HG03139 (cell line): ENCODE measurements at regions not wholly inside any gene's neighbourhood (a gene's known extent, or its start where the extent isn't known, plus 50 kb on each side); places are given as distances from the start of the nearest gene placed in this dataset.

Source experiments
- ATAC-seq: cut with Tn5 transposase; IDR thresholded peaks from one replicate; pipeline ENCODE4 v1.9.1; 2021; ENCODE audit not compliant: unreplicated experiment

DNA sequence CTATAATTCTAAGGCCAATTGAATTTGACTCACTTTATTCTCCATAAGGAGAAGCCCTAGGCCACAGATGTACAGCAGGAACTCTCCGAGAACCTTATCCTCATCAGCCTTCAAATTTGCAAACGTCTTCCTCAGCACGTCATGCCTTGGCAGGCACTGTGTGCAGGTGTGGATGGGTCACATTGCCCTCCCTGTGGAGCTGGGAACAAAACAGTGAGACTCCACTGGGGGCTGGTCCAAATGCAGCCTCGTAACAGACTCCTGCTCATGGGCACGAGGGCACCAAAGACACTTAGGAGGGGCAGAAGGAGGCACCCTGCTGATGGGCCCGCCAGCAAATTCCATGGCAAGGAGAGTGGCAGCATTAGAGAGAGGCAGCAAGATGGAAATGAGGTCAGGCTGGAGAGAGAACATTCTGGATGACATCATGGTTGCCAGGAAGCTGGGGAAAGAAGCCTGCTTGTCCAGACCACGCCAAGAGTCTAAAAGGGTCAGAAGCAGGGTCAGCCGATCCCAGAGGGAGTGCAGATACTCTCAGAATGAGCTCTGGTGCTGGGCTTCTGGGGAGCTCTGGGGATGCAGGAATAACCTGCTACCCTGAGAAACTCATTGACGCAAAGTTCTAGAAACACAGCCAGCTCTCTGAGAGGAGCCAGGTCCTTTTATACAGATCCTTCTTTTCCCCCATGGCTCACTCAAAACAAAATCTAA lies 242.2 kb downstream of the B3GLCT start:
- no peak for ATAC-seq

DNA sequence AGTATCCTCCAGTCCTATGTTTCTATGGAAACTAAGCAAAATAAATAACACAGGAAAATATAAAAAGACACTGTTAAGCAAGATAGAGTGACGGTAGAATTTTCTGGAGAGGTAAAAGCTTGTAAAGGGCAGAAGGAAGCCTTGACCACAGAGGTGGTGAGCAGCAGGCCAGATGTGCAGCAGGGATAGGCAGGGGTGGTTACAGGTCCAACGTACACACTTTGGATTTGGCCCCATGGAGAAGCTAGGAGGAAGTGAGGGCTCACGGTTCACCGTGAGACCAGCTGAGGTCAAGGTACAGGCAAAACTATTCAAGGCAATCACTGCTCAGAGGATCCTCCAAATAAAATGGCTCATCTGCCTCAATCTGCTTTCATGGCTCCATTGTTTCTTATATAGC lies 242.8 kb downstream of the B3GLCT start:
- ATAC-seq = no peak

DNA sequence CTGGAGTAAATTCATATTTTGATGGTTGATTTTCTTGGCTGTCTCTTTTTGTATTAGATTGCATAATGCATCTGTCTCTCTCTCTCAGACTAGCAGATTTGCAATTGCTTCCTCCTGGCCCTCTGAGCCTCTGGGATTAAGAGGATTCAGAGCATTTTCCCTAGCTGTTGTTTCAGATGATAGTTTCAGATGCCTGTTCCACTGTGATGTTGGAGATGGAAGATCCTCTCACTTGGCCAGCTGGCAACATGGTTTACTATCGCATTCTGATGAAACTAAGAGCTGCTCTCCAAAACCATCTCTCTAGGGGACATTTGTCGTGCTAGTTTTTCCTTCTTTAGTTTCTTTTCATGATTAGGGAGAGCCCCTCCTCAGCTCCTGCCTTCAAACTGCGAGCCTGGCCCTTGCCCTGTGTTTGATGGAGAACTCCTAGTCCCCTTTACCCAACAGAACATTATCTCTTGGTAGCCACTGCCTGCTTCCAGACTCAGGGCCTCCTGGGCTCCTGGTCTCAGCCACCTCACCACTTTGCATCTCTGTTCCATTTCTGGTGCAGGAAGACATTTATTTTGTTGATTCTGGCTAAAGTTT lies 244.6 kb downstream of the B3GLCT start:
- no peak for ATAC-seq

DNA sequence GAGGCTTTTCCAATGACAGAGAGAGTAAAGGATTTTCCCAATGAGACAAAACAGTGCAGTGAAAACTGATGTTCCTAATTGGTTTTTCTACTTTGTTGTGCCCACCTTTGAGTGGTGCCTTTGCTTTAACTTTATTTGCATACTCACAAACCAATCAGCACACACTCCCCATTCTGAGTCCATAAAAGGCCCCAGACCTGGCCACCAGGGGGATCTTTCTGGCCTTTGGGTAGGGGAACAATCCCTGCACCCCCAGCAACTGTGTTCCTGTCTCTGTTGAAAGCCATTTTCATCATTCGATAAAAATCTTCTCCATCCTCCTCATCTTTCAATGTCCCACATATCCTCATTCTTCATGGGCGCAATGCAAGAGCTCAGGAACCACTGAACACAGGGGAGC lies 252.8 kb downstream of the B3GLCT start:
- no peak for ATAC-seq

DNA sequence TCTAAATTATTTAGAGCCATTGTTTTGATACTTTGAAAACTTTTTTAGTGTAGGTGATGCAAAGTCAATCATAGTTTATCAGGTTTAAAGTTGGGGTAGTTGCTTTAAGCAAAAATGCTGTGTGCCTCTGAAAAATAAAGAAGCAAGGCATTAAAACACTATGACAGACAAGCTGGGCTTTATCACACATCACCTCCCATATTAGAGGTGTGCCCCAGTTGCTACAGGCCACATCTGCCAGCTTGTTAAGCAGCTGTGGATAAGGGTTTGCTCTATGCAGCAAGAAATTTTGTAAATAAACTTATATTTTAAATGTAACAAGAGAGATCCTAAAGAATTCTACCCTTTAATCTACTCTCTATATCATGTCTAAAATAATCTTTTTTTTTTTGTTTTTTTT lies 255.8 kb downstream of the B3GLCT start:
- ATAC-seq = no peak

DNA sequence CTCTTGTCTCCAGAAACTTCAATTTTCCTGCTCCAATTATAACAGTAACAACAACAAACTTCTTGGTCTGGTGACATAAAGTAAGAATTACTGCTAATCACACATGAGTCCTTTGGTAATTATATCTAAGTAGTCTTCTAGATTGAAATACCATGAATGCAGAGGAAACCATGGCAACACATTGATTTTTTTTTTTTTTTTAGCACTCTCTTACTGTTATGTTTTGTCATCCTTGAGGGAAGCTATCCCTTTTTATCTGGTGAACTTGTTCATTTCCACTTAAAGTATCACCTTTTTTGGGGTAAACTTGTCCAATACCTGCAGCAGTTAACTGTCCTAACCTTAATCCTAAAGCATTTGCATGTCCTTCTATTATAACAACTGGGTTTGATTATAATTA lies 256.3 kb downstream of the B3GLCT start:
- no peak for ATAC-seq

DNA sequence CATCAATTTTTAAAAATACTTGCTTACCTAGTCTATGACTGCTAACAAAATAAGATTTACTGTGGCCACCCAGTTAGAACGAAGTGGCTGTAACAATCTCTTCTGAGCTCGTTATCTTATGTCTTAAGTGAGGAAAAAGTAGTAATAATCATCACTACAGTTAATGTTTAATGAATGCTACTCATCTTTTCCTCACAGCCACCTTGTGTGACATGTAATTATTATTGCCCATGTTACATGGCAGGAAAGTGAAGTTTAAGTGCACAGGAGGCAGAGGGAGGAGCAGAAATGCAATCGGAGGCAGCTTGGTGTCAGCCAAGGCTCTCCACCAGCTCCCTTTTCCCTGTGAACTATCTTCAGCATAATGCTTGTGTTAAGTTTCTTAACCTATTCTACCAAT lies 260.3 kb downstream of the B3GLCT start:
- ATAC-seq = no peak

DNA sequence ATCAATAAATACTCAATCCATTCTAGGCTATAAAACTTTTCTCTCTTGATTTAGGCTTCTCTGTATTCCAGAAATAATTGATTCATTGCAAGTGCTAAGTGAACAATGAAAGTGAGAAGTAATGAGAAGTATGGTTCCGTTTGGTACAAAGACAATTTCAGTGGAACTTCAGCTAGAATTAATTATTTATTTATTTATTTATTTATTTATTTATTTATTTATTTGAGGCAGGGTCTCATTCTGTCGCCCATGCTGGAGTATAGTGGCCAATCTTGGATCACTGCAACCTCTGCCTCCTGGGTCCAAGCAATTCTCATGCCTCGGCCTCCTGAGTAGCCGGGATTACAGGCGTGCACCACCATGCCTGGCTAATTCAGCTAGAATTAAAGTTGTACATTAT lies 262.1 kb downstream of the B3GLCT start:
- ATAC-seq = no peak

DNA sequence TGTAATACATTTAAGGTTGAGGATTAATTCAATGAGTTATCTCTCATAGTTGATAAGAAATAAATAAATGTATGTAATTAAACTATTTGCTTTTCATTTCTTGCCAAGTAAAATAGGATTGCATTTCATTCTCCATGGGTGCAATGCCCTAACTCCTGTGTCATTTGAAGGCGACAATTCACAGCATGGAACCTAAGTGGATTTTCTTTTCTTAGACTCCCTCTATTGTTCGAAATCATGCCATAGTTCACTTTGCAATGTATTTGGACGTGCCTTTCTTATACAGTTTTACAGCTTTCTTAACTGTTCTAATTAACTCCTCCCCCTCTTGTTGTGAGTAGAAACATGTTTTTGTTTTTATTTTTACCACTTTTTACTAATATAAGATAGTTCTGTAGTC lies 263.0 kb downstream of the B3GLCT start:
- no peak for ATAC-seq

DNA sequence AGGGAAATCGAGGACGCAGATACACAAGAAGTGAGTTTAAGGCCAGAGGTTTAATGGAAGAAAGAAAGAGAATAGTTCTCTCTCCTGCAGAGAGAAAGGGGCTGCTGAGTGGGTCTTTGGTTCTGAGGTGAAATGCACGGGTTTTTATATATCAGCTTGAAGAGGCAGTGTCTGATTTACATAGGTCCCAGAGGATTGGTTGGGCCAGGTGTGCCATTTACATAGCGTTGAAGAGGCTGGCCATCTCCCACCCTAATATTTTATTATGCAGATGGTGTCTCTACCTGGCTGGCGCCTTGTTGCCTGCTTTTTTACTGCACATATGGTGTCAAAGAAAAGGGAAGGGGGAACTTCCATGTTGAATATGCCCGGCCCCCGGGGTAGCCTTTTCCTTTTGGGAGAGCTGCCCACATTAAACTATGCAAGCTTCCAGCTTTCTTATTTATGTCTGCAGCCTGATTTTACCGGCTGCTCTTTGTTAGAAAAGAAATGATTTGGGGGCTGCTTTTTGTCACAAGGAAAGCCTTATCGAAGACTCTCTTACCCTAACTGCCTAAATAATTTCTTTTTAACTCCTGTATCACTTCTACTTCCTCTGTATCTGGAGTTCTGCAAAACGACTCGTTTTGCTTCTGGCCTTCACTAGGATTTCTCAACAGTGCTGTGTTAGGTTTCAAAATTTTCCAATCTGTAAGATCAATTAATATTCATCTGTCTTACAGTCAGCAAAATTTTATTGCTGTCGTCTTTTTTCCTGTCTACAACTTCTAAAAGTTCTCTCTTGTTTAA lies 268.5 kb downstream of the B3GLCT start:
- no peak for ATAC-seq

DNA sequence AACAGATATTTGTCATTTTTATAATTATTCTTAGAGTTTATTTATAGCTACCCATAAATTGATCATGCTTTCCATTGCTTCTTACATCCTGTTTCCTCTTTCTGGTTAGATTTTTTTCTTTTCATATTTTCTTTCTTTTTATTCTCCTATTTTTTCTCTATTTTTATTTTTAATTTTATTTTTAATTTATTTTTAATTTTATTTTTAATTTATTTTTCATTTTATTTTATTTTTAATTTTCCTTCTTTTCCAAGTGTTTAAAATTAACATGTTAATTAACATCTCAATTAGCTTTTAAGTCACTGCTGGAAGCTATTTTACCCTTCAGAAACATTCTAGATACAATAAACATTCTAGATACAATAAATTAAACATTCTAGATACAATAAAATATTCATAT lies 269.6 kb downstream of the B3GLCT start:
- no peak for ATAC-seq

DNA sequence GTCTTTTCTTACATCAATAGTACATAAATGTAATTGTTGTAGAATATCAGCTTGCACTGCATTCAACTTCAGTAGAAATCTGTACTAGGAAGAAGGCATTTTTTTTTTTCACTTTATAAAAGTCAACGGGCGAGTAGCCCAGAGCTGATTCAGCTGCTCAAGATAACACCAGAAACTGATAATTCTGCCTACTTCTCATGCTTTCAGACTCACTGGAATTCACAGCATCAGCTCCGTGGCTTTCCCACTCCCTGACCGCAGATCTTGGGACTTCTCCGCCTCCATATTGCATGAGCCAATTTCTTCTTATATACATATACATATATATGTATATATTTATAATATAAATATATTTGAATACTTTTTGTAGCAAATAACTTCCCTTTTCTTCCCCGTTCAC lies 263.1 kb upstream of the RXFP2 start:
- ATAC-seq = no peak

DNA sequence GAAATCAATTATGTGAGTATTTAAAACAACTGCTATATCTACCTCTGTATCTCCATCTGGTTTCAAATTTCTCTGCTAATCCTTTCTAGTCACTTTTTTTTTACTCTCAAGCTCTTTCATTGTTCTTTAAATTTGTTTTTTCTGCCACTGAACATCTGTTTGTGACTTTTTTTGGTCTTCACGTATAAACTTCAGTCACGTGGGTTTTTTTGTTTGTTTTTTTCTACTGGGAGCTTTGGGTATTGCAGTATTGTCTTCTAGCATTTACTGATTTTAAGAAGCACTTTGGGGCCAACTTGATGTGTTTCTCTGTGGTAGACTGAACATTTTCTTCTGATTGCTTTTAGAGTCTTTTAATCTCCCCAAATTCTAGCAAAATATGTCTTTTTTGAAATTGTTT lies 262.6 kb upstream of the RXFP2 start:
- ATAC-seq = no peak

DNA sequence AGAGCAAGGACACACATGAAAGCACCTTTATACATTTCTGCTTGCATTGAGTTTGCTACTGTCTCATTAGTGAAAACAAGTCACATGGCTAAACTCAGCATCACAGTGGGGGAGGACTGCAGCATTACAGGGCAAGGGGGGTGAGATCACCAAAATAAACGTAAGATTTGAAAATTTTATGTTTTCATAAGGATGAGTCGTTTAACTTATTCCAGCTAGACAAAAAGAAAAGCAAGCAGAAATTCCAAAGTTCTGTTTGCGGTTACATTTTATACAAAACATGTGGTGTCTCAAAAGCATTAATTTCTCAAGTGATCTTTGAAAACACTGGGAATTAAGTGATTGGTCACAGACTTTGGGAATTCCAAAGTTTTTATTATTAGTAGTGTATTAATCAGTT lies 261.4 kb upstream of the RXFP2 start:
- no peak for ATAC-seq

DNA sequence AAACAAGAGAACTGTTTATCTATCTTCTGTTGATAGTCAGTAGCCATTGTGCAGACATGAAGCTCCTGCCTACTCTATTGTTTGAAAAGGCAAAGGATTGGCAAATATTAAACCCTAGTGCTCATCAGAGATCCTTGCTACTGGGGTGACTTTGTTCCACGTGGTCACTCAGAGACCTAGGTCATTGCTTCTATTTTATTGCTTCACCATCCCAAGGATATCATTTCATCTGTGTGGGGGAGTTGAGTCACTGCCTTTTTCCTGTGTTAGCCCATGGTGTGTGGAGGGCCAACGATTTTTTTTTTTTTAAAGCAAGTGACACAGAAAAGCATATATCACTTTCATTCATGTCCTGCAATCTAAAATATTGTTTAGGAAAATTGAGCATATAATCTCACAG lies 254.1 kb upstream of the RXFP2 start:
- ATAC-seq = no peak

DNA sequence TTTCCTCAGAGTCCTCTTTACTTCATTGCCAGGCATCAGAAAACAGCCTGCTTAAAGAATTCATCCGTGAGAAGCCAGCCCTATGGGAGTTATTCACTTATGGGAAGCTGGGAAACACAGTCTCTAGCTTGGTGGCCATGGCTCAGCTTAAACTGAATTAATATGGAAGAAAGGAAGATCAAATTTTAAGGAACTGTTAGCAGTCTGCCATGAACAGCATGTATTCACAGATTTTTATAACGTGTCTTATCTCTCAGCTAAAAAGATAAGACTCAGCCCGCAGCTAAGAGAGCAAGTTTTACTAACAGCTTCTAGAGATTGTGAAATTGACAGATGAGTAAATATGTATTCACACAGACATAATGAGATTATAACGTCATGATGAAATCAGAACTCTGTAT lies 253.7 kb upstream of the RXFP2 start:
- no peak for ATAC-seq

DNA sequence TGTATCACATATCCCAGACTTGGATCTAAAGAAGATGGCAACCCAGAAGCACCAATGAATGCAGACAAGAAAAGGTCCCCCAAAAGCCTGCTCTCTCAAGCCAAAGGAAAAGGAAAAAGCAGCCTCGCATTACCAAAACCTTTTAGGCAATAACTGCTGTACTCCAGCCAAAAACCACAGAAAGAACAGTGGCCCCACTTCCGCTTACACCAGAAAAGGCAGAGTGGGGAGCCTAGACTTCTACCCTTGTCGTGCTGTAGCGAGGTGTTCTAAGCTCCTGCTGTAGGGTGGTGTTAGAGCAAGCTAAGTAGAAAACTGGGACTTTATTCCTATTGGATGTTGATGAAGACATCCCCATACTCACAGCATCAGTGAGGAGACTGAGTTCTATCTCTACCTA lies 244.0 kb upstream of the RXFP2 start:
- ATAC-seq = no peak

DNA sequence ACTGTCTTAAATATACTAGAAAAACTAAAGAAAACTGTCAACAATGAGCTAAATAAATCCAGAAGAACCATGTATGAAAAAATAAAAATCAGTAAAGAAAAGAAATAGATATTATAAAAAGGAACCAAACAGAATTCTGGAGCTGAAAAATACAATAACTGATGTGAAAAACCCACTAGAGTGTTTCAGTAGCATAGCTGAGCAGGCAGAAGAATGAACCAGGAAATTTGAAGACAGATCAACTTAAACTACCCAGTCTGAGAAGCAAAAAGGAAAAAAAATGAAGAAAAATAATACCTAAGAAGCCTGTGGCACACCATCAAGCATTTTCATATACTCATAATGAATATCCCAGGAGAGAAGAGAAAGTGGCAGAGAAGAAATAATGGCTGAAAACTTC lies 240.1 kb upstream of the RXFP2 start:
- no peak for ATAC-seq

DNA sequence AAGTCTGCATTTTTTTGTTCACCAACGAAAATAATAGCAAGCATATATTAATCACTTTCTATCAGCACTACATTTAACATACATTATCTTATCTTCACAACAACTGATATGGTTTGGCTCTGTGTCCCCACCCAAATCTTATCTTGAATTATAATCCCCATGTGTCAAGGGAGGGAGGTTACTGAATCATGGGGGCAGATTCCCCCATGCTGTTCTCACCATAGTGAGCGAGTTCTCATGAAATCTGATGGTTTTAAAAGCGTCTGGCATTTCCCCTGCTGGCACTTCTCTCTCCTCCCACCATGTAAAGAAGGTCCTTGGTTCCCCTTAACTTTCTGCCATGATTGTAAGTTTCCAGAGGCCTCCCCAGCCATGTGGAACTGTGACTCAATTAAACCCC lies 235.7 kb upstream of the RXFP2 start:
- ATAC-seq = no peak

DNA sequence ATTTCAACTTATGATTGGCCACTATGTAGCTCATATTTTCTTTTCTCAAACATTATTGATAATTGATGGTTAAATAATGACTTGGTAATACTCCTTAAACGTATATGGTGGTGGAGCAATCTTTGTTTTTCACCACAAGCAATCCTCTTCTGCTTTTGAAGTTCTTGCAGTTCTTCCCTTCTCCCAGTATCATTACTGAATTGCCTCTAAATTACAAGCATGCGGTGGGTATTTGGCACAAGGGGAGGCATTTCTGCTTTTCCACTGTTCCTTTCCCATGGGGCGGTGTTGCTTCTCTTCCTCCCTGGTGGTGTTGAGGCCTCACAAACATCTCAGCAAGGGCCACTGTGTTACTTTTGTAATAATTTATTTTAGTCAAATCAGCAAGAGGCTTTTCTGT lies 234.4 kb upstream of the RXFP2 start:
- no peak for ATAC-seq

DNA sequence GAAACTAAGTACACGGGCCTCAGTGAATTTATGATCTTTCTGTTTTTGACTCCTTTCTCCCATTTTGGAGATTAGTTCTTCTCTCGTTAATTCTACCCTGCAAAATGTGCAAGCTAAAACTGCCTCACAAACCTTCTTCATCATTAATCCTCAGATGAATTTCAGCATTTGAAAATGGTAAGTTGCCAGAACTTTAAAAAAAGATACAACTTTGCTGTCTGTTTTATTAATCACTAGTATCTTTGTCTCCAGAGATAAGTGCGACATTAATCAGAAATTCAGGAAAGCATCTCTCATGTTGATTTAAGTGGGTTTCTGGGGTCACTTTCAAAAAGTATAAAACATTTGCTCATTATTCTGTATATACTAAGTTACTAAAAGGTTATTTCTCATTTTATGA lies 227.0 kb upstream of the RXFP2 start:
- no peak for ATAC-seq

DNA sequence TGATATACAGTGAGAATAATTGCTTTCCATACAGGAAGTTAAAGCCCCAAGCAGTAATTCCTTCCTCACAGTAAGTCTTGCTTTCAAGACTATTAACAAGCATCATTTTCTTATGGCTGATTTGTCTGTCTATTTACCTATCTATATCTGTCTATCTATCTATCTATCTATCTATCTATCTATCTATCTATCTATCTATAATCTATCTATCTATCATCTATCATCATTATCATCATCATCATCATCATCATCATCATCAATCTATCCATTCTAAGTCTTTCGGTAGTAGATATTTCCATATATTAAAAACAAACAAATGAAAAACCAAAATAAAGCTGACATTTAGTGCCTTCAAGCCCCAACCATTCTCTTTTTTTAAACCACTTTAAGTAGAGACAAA lies 224.4 kb upstream of the RXFP2 start:
- ATAC-seq = no peak
